ENCODE measurements at regions not wholly inside any gene's neighbourhood (a gene's known extent, or its start where the extent isn't known, plus 50 kb on each side); places are given as distances from the start of the nearest gene placed in this dataset.

DNA sequence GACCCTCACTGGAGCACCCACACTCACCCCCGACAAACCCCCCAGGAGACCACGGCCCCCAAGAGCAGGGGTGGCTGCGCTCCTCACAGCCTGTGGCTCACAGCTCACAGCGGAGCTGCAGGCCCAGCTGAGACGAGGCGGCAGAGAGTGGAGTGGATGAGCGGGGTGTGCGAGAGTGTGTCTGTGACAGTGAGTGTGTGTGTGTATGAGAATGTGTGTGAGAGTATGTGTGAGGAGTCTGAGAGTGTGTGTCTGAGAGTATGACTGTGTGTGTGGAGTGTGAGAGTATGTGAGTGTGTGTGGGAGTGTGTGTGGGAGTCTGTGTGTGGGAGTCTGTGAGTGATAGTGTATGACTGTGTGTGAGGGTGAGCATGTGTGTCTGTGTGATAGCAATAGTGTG, 55.3 kb upstream of the ID2 start:
- Histone ChIP-seq H3K4me1 (ENCODE audit: low read length) (no peaks in the 10 kb centered on the region), H3F3A (ENCODE audit: insufficient read depth, low read length) (no peaks in the 10 kb centered on the region), H3K4me3 (ENCODE audit: low read length) (no peak overlapping the region), H3K4me2 (ENCODE audit: low read depth, low read length) (no peak overlapping the region), H3K27ac (ENCODE audit: low read length) (no peak overlapping the region), H3K36me3 (replicated peaks; ENCODE audit: insufficient read depth, low read length) (no peaks in the 10 kb centered on the region), H3K27me3 (replicated peaks; ENCODE audit: insufficient read depth, low read length) (no peaks in the 10 kb centered on the region), H3K9ac (ENCODE audit: low read length) (no peak overlapping the region), H3K9me3 (replicated peaks; ENCODE audit: insufficient read depth, low read length) (no peaks in the 10 kb centered on the region), H4K20me1 (ENCODE audit: insufficient read depth, low read length) (no peaks in the 10 kb centered on the region), H3K79me2 (ENCODE audit: low read length) (no peaks in the 10 kb centered on the region), H2AFZ (ENCODE audit: low read length) (no peak overlapping the region), H3K9me2 (replicated peaks; ENCODE audit: insufficient read depth, low read length) (no peaks in the 10 kb centered on the region)
- TF ChIP-seq EZH2 (optimal IDR thresholded peaks at IDR 0.05; ENCODE audit: low read depth, low read length) (no peak), EZH2phosphoT487 (IDR thresholded peaks at IDR 0.05; ENCODE audit: low read length) (no peak)
- TF ChIP-seq, protein P1, sequence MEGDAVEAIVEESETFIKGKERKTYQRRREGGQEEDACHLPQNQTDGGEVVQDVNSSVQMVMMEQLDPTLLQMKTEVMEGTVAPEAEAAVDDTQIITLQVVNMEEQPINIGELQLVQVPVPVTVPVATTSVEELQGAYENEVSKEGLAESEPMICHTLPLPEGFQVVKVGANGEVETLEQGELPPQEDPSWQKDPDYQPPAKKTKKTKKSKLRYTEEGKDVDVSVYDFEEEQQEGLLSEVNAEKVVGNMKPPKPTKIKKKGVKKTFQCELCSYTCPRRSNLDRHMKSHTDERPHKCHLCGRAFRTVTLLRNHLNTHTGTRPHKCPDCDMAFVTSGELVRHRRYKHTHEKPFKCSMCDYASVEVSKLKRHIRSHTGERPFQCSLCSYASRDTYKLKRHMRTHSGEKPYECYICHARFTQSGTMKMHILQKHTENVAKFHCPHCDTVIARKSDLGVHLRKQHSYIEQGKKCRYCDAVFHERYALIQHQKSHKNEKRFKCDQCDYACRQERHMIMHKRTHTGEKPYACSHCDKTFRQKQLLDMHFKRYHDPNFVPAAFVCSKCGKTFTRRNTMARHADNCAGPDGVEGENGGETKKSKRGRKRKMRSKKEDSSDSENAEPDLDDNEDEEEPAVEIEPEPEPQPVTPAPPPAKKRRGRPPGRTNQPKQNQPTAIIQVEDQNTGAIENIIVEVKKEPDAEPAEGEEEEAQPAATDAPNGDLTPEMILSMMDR (IDR thresholded peaks at IDR 0.05; ENCODE audit: low read length): no peak
- DNase-seq: no peak

DNA sequence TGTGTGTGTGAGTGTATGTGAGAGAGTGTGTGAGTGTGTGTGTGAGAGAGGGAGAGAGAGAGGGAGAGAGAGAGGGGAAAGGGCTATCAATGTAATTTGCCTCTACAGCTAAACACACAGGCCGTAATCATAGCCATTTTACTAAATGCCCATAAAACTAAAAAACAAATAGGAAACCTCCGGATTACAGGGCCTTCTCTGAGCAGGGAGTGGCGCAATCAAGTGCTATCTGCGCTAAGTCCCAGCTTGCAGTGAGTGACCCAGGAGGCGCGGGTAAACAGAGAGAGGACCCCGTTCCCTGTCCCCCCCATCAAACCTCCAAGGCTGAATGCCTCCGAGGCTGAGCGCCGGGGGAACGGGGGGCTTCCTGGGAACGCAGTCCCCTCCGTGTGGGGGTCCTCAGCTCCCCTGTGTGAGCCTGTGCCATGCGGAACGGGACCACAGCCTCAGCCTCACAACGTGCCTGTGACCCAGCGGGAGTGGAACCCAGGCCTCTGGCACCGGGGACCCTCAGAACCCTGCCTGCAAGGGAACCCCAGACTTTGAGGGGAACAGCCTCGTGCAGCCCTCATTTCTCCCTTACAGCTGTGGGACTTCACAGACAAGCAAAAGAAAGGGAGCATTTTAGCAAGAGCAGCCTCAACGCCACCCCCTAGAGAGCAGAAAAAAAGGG, 54.7 kb upstream of the ID2 start:
- TF ChIP-seq EZH2phosphoT487 (IDR thresholded peaks at IDR 0.05; ENCODE audit: low read length) (no peak), EZH2 (optimal IDR thresholded peaks at IDR 0.05; ENCODE audit: low read depth, low read length) (no peak)
- TF ChIP-seq, protein P1 (IDR thresholded peaks at IDR 0.05; ENCODE audit: low read length): no peak
- H3K27me3 ChIP-seq (replicated peaks; ENCODE audit: insufficient read depth, low read length): no peaks in the 10 kb centered on the region
- H3K9me3 ChIP-seq (replicated peaks; ENCODE audit: insufficient read depth, low read length): no peaks in the 10 kb centered on the region
- no peak overlapping the region for H3K9ac ChIP-seq (ENCODE audit: low read length)
- no peaks in the 10 kb centered on the region for H3K4me1 ChIP-seq (ENCODE audit: low read length)
- H4K20me1 ChIP-seq (ENCODE audit: insufficient read depth, low read length): no peaks in the 10 kb centered on the region
- no peak overlapping the region for H3K4me2 ChIP-seq (ENCODE audit: low read depth, low read length)
- no peaks in the 10 kb centered on the region for H3K79me2 ChIP-seq (ENCODE audit: low read length)
- no peak for DNase-seq
- no peak overlapping the region for H2AFZ ChIP-seq (ENCODE audit: low read length)
- no peak overlapping the region for H3K27ac ChIP-seq (ENCODE audit: low read length)
- no peak overlapping the region for H3K4me3 ChIP-seq (ENCODE audit: low read length)
- no peaks in the 10 kb centered on the region for H3K9me2 ChIP-seq (replicated peaks; ENCODE audit: insufficient read depth, low read length)
- no peaks in the 10 kb centered on the region for H3K36me3 ChIP-seq (replicated peaks; ENCODE audit: insufficient read depth, low read length)
- no peaks in the 10 kb centered on the region for H3F3A ChIP-seq (ENCODE audit: insufficient read depth, low read length)

DNA sequence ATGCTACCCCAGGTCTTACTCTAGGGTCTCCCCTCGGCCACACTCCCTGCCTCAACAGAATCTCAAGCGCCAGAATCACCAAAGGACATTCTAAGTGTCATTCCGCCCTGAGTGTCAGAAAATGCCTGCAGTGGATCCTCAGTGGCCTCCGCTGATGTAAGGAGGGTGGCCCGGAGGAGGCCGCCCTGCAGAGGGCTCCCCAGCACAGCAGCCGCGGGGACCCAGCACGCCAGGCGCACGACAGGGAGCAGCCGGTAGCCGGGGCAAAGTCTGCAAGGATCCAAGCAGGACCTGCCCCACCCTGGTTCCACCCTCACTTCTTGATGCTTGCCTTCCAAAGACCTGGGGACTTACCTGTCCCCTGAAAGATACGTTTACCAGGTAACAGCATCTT, 54.2 kb upstream of the ID2 start:
- no peaks in the 10 kb centered on the region for H3K4me1 ChIP-seq (ENCODE audit: low read length)
- no peak overlapping the region for H3K27ac ChIP-seq (ENCODE audit: low read length)
- H3K9me2 ChIP-seq (replicated peaks; ENCODE audit: insufficient read depth, low read length): no peaks in the 10 kb centered on the region
- no peaks in the 10 kb centered on the region for H3K36me3 ChIP-seq (replicated peaks; ENCODE audit: insufficient read depth, low read length)
- no peak overlapping the region for H3K4me3 ChIP-seq (ENCODE audit: low read length)
- H3K4me2 ChIP-seq (ENCODE audit: low read depth, low read length): no peak overlapping the region
- H4K20me1 ChIP-seq (ENCODE audit: insufficient read depth, low read length): no peaks in the 10 kb centered on the region
- no peaks in the 10 kb centered on the region for H3K27me3 ChIP-seq (replicated peaks; ENCODE audit: insufficient read depth, low read length)
- H3K9ac ChIP-seq (ENCODE audit: low read length): no peak overlapping the region
- no peaks in the 10 kb centered on the region for H3F3A ChIP-seq (ENCODE audit: insufficient read depth, low read length)
- H3K79me2 ChIP-seq (ENCODE audit: low read length): no peaks in the 10 kb centered on the region
- H2AFZ ChIP-seq (ENCODE audit: low read length): no peak overlapping the region
- no peaks in the 10 kb centered on the region for H3K9me3 ChIP-seq (replicated peaks; ENCODE audit: insufficient read depth, low read length)
- DNase-seq: no peak
- TF ChIP-seq, protein P1 (IDR thresholded peaks at IDR 0.05; ENCODE audit: low read length): no peak
- TF ChIP-seq EZH2 (optimal IDR thresholded peaks at IDR 0.05; ENCODE audit: low read depth, low read length) (no peak), EZH2phosphoT487 (IDR thresholded peaks at IDR 0.05; ENCODE audit: low read length) (no peak)
